HG03066 (cell line): ENCODE measurements at regions not wholly inside any gene's neighbourhood (a gene's known extent, or its start where the extent isn't known, plus 50 kb on each side); places are given as distances from the start of the nearest gene placed in this dataset.

ENCODE experiments used
- ATAC-seq: cut with Tn5 transposase; IDR thresholded peaks from one replicate; pipeline ENCODE4 v1.9.1; 2021; ENCODE audit warnings: low read depth; ENCODE audit not compliant: unreplicated experiment

DNA sequence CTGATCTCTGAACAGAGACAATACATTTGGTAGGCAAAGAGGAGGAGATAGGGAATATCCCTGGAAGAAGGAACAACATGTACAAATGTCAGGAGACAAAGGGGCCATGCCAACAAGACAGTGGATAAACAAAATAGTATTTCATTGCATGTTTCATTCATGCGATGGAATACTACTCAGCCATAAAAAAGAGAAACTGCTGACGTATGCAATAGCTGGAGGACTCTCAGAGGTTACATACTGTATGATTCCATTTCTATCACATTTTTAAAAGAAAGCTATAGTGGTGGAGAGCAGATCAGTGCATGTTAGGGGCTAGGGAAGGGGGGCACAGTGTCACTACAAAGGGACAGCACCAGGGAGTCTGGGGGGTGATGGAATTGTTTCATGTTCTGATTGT, 572.9 kb upstream of the CADM1 start:
- ATAC-seq = no peak

DNA sequence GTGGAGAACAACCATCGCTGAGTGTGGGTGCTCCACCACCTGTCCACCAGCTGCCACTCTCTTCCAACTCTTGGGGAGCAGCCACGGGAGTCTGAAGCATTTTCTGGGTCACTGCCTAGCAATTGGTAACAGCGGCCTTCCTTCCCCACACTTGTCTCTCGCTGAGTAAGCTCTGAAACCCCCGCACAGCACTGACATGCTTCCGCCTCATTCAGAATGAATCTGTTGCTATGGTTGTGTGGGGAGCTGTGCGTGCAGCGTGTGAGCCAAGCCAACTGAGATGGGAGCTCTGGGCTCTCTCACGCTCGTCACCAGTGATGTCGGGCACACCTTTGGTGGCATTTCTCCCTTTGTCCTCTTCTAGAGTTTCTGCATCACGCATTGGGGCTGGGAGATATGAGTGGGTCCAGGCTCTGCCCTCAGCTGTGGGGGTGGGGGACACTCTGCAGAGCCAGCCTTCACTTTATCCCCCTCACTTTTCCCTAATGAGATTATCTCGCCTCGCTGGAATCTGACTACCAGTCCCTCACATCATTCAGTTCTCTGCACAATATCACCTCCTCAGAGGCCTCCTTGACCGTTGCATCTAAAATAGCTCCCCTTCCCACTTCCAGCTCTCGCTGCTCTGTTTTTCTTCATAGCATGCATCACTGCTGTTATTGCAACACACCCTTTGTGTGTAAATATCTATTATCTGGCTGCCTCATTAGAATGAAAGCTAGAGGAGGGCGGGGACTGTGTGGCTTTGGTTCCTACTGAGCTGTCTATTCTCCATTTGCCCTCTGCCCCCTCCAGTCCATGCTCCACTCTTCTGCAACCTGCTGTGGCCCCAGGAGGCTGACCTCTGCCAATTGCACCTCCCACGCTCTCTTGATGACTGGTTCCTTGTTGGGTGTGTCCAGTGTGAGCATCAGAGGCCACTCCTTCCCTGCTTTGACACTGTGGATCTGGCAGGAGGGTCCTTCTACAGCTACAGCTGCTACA, 569.9 kb upstream of the CADM1 start:
- ATAC-seq = peak; percentile 84

DNA sequence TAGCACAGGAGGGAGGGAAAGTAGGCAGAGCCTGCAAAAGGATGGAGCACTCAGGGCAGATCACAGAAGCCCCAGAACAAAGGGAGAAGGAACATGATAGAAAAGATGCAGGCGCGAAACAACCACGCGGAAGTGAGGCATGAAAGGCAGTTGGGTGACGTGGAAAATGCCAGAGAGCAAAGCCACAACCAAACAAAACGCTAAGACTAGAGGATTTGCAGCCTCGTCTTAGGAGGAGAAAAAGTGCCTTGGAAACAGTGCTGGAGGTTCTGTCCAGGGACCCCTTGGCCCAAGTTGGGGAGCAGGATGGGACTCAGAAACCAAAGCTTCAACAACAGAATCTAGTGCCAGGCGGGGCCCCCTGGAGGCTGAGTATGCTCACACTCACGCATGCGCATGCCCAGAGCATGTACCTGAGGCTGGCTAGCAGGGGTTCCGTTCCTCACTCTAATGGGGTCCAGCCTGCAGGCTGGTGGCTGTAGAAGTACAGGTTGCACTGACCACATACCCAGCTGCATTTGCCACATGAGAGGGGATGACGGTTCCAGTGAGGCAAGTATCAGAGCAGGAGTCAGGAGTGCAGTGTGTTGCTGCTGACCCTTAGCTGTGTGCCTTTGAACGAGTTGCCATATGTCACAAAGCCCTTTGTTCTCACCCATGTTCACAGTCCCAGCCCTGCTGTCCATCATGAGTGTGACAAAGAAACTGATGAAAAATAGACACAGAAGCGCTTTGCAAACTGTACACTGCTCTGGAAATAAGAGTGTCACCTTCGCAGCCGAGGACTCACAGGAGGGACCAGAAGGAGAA, 568.6 kb upstream of the CADM1 start:
- ATAC-seq = no peak

DNA sequence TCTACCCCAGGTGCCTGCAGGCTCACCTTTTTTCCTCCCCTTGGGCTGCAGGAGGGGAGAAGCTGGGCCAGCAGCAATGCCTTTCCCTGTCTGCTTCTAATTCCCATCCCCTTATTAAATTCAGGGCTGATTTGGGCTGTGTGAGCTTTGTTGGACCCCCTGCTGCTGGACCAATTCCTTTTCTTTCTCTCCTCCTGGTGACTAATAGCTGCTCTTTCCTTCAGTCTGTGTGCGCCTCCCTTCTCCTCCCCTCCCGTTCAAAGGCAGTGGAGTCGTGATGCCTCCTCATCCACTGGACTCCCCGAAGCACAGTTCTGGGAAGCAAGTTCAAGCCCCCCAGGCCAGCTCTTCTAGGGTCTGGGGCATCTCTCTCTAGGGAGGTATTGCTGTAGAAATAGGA, 567.9 kb upstream of the CADM1 start:
- ATAC-seq = no peak

DNA sequence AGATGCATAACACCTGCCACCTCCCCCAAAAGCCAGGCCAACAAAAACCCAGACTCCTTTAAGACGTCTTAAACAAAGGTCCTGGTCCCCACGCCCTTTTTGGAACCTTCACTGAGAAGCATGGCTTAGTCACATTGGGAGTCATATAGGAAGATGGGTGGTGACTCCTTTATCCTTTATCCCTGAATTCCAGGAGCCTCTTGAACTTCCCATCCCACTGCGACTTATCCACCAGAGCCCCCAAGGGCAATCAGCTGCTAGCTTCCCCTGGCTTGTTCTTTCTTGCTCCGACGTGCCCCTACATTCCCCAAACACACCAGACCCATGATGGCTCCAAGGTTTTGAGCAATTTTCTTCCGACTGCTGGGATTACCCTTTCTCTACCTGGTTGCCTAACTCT, 567.0 kb upstream of the CADM1 start:
- ATAC-seq = no peak

DNA sequence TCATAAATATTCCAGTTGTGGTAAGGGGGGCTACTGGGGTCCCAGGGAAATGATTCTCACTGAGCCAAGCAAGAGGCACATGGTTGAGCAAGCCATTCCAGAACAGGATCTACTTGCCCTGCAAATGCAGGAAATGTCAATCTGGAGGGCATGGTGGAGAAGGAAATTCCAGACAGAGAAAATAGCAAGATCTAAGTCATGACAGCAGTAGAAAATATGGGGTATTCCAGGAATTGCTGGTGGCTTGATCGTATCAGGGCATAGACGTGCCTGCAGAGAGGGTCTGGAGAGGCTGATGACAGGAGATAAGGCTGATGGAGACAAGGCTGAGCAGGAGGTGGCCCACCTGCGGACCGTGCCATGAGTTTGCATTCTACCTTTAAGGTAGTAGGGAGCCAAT, 566.3 kb upstream of the CADM1 start:
- ATAC-seq = no peak

DNA sequence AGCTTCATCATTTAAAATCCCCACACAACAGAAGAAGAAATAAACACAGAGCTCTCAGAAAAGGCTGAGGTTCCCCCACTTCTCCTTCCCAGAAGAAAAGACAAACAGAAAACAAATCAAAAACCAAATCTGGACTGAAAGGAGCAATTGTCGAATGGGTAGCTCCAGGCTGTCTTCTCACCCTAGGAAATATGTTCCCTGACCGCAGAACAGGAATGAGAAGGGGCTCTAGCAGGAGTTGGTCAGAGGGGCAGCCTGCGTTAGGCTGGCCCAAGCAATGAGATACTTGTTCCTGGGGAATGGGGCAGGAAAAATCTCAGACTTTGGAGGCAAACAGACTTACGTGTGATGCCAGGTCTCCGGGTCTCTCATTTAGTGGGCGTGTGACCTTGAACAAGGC, 562.6 kb upstream of the CADM1 start:
- no peak for ATAC-seq

DNA sequence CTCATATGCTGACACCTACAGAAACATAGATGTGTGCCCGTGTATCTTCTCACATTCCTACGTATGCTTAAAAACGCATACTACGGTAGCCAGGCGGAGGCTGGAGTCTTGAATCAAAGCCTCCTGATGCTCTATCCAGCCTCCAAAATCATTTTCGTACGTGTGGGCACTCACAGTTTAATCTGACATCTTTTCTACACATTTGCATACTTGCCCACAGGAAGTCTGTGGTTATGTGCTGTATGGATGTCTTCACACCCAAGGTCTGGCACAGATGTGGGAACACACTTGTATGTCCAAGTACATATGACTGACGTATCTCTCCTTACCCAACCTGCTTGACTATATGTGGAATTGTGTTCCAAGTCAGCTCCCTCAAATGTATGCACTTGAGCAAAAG, 561.8 kb upstream of the CADM1 start:
- ATAC-seq = no peak

DNA sequence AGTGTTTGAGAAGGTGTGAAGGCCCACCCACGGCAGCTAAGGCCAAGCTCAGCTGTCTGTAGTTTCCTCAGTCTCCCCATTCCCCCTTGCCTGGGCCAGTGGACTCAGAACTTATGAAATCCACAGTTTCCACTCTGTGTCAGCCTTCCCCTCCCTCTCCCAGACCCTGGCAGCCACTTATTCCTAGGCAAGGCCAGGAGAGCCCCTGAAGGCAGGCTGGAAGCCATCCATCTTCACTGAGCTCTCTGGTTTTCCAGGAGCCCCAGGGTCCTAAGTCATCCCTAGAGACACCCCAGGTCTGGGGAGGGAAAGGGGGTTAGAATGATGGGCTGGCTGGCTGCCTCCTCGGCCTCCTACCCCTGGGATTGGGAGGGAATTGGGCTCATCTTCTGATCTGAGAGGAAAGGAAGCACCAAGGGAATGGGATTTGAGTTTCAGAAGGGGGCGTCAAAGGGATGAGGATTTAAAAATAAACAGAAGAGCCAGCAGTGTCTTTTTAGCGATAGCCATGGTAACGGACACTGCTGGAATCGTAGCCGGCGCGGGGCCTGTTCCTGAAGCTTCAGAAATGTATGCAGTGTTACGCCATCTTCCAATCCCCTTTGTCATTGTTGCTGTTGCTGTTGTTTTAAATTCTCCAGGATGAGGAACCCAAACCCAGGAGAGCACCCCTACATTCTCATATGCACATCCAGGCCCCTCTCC, 561.1 kb upstream of the CADM1 start:
- no peak for ATAC-seq

DNA sequence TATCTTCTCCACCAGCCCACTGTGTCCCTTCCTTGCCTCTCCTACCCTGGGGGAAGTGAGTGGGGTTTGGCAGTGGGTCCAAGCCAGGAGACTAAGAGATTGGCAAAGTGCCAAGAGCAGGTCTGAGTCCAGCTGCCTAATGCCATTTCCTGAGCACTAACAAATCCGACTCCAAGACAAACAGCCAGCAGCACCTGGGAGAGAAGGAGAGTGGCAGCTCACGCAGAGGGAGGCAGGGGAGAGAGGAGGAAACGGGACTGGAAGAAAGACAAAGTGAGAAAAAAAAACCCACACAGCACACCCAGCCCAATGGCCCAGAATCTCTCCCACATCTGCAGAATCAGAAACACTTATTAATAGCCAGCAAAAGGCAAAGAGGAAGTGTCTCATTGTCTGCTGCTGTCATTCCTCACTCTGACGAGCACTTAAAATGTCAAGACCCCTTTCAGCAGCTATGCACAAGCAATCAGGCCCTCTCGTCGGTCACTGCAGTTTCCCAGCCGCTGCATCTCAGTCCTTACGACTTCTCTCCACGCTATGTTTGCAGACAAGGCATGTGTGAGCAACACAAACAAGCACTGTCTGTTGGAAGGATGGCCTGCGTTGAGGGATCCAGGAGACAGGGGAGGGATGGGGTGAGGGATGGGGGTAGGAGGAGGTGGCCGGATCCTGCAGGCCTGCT, 558.4 kb upstream of the CADM1 start:
- no peak for ATAC-seq

DNA sequence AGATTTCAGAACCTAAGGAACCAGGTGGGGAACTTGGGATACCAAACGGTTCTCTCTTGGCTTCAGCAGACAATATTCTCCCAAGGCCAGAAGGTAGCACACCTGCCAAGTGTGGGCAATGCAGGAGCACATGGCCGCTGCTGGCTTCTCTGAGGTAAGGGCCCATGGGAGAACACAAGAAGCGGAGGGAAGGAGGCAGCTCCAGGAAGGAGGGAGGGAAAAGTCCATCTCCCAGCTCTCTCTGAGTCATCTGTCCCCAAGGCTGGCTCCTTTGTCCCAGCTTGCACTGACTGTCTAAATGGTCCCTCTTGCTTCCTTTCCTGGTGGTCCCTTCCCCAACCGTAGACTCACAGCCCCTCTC, 557.9 kb upstream of the CADM1 start:
- ATAC-seq = no peak

DNA sequence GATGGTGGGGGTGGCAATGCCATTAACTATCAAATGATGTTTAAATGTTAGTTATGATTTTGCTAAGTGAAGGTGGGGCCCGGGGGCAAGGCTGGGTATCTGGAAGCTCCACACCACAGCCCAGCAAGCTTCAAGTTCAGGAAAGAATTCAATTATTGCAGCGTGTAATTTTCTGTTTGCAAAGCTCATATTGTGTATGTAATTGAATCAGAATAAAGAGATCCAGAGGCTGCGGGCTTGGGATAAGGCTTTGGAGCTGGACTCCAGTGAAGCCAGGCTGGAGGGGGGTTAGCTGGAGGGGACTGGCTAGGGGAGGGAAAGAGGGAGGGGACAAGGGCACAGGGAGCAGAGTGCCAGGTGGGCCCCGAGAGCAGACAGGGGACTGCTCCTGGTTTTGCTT, 557.1 kb upstream of the CADM1 start:
- ATAC-seq = no peak

DNA sequence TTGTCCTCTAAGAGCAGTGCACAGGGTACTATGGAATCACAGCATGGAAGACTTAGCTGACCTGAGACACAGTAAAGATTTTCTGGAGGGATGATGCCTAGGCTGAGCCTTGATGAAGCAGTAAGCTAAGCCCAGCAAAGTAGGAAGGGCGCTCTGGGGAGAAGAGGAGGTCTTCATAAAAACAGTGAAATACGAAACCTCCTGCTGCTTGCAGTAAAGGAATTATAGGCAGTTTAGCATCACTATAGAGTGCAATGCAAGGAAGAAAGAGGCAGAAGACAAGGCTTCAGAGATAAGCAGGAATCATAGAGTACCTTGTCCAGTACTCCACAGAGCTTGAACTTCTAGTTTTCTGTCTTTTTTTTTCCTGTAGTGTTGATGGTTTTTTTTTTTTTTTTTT, 555.7 kb upstream of the CADM1 start:
- no peak for ATAC-seq

DNA sequence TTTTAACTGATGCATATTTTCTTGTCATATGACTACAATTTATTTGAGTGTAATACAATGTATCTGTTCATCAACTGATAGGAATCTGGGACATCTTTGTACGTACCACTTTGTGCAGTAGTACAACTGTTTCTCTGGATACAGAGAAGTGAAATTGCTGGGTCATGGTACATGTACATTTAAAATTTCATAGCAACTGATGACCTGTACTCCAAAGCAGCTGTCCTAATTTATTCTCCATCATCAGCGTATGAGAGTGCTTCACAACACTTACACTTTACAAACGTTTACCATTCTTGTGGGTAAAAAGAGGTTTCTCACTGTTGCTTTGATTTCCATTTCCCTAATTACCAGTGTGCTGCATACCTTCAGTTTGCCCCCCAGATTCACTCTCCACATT, 552.8 kb upstream of the CADM1 start:
- no peak for ATAC-seq

DNA sequence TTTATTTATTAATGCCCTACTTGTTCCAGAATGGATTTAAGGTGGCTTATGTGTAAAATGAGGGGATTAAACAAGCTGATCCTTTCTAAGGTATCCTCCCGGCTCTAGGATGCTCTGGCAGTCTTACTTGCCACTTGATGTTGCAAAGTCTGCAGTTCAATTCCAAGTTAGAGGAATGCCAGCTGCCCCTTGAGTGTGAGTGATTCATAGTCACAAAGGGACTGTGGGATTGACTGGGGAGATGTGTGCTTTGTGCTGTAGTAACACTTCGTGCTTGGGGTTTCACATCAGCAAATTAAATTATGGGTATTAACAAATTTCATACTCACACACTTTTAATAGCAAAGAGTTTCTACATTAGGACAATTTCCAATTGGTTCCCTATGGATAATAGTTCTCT, 550.8 kb upstream of the CADM1 start:
- no peak for ATAC-seq

DNA sequence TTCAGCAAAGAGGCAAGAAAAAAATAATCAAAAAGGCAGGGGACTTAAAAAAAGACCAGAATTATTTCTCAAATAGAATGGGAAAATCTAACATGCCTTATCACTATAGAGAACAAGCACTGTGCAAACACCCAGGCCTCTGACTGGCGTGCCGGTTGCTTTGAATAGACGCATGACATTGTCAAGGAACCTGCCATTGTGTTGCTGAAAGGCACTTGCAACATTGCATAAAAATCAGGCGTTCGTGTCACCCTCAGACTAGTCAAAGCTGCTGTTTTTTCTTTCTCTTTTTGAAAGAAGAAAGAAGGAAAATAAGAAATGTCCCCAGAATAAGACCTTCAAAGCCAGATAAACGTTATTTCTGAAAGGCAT, 549.3 kb upstream of the CADM1 start:
- ATAC-seq = no peak

DNA sequence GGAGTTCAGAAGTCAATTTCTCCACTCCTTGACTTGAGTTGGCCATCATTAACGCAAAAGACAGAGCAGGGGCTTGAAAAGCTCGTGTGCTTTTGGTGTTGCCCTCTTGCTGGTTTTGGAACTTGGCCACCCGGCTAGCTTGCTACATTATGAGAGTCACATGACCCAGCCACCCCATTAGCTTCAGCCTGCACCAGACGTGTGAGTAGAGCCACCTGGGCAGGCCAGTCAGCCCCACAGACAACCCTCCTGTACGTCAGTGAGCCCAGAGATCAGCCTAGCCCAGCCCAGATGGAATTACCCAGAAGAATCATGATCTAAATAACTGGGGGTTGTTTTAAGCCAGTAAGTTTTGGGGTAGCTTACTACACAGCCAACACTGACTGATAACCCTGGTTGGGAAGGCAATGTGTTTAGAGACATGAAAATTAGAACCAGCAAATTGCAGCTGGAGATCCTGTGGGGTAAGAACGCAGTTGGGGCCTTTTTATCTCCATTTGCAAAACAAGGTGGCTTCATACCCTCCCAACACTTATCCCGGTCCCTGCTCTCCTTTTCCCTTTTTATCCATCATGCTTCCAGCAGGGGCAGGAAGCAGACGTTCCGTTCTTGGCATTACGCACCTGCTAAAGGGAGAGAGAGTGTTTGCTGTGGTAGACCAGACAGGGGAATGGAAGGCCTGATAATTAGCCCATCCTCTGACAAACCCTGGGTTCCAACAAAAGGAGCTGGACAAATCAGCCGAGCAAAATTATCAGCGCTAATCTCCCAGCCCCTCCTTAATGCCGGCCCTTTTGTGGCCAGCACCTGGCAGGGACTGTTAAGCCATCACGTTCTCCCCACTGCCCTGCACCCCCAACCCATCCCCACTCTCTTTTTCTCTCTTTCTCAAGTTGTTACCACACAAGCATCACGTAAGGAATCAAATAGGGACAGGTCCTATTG, 548.7 kb upstream of the CADM1 start:
- ATAC-seq = no peak

DNA sequence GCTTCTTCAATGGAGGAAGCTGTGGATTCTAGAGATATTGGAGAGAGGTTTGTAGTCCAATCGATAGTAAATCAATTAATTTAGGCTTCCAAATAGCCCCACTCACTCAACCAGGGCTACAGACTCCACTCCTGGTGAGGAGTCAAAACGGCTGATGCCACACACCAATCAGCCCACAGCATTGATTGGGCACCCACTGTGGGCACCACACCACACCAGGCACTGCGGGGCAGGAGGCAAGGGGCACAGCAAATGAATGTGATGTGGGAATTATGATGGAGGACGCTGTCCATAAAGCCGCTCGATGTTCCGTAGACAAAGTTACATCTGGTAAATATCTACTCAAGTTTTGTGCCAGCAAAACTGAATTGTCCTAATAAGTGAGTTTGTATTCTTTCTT, 547.3 kb upstream of the CADM1 start:
- no peak for ATAC-seq

DNA sequence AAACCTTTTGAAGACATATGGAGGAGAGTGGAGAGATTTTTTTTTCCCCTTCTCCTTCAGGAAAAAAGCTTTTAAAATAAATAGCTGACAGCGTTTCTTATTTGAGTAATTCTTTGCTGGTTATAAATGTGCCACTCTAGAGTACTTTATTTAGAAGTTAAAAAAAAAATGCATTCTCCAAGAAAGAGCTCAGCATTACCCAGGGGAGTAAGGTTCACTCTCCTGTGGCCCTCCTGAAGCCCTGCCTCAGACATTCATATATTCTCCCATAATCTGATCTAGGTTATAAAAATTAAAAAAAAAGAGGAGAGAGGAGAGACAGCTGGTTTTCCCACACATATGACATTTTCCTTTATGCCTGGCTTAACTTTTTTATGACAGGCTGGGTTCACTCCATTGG, 545.2 kb upstream of the CADM1 start:
- no peak for ATAC-seq

DNA sequence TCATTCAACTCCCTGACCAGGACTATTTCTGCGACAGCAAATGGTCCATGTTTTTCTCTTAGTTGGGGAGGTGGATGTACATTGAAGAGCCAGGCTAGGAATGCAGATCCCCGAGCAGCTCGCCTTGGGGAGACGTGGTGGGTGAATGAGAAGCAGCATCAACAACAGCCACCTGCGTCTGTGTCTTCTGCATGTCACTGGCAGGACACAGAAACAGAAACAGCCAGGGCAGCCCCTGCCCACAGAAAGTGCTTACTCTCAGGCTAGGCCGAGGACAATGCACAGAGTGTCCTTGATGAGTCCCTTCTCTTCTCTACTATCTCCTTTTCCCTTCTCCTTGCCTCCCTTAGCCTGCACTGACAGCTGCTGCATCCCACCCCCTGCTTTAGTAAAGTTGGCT, 541.9 kb upstream of the CADM1 start:
- no peak for ATAC-seq
